GM19467 (cell line): ENCODE measurements at regions not wholly inside any gene's neighbourhood (a gene's known extent, or its start where the extent isn't known, plus 50 kb on each side); places are given as distances from the start of the nearest gene placed in this dataset.
"Not testable (repeated sequence)": the region's sequence is repeated elsewhere in the genome, so short reads cannot be mapped to it uniquely, and the experiment has no call there.

Experiments used
- ATAC-seq: cut with Tn5 transposase; IDR thresholded peaks from one replicate; pipeline ENCODE4 v1.9.1; 2021; ENCODE audit warnings: mild to moderate bottlenecking, moderate library complexity; ENCODE audit not compliant: unreplicated experiment

- no peak for ATAC-seq
These were observed 177.1 kb upstream of the RAG2 start for GRCh38 chr11:36775130-36775529.

GRCh38 chr11:36774603-36775002 lies 176.6 kb upstream of the RAG2 start:
- ATAC-seq, result no peak

- ATAC-seq, result no peak
These were observed 165.2 kb upstream of the RAG2 start for GRCh38 chr11:36763187-36763586.

GRCh38 chr11:36757075-36757474 lies 159.0 kb upstream of the RAG2 start:
- no peak for ATAC-seq

GRCh38 chr11:36753960-36754359 lies 155.9 kb upstream of the RAG2 start:
- ATAC-seq, result no peak

GRCh38 chr11:36751996-36752395 lies 154.0 kb upstream of the RAG2 start:
- no peak for ATAC-seq

GRCh38 chr11:36751335-36751781 lies 153.3 kb upstream of the RAG2 start:
- ATAC-seq, result no peak

GRCh38 chr11:36750349-36750748 lies 152.3 kb upstream of the RAG2 start:
- no peak for ATAC-seq

- no peak for ATAC-seq
These were observed 150.8 kb upstream of the RAG2 start for GRCh38 chr11:36748836-36749235.

GRCh38 chr11:36746886-36747710 lies 149.1 kb upstream of the RAG2 start:
- peak; percentile 97 for ATAC-seq

- ATAC-seq, result no peak
These were observed 146.5 kb upstream of the RAG2 start for GRCh38 chr11:36744375-36745168.

- peak; percentile 37 for ATAC-seq
These were observed 145.0 kb upstream of the RAG2 start for GRCh38 chr11:36743039-36743438.

- no peak for ATAC-seq
These were observed 143.5 kb upstream of the RAG2 start for GRCh38 chr11:36741515-36741914.

- ATAC-seq, result no peak
These were observed 140.3 kb upstream of the RAG2 start for GRCh38 chr11:36738292-36738861.

GRCh38 chr11:36736103-36736502 lies 138.1 kb upstream of the RAG2 start:
- ATAC-seq, result no peak

GRCh38 chr11:36733721-36734120 lies 135.7 kb upstream of the RAG2 start:
- ATAC-seq, result not testable (repeated sequence)

GRCh38 chr11:36730761-36731160 lies 132.7 kb upstream of the RAG2 start:
- no peak for ATAC-seq

GRCh38 chr11:36729825-36730224 lies 131.8 kb upstream of the RAG2 start:
- ATAC-seq, result no peak

GRCh38 chr11:36726420-36726819 lies 128.4 kb upstream of the RAG2 start:
- ATAC-seq, result no peak

- peak; percentile 62 for ATAC-seq
These were observed 126.8 kb upstream of the RAG2 start for GRCh38 chr11:36724742-36725385.

GRCh38 chr11:36722421-36722820 lies 124.4 kb upstream of the RAG2 start:
- no peak for ATAC-seq
